IMR-90 (cell line): ENCODE measurements at regions not wholly inside any gene's neighbourhood (a gene's known extent, or its start where the extent isn't known, plus 50 kb on each side); places are given as distances from the start of the nearest gene placed in this dataset.

Experiments
- BHLHE40 ChIP-seq: fragments of 150-350 bp; IDR thresholded peaks from 2 replicates; pipeline ENCODE4 v1.6.1; 2016; ENCODE audit warnings: mild to moderate bottlenecking, low read depth, low read length
- CEBPB ChIP-seq: IDR thresholded peaks from 2 replicates; pipeline ENCODE4 v1.6.1; 2012; ENCODE audit warnings: low read depth, low read length, improper control_type of control experiment
- CHD1 ChIP-seq: IDR thresholded peaks from 2 replicates; pipeline ENCODE4 v1.6.1; 2012; ENCODE audit warnings: low read depth, low read length, improper control_type of control experiment
- CTCF ChIP-seq: conservative IDR thresholded peaks from 2 replicates; pipeline ENCODE4 v1.5.1; 2012; ENCODE audit warnings: mild to moderate bottlenecking, low read depth, low read length, improper control_type of control experiment
- ELK1 ChIP-seq: fragments of 150-350 bp; IDR thresholded peaks from 2 replicates; pipeline ENCODE4 v1.6.1; 2016; ENCODE audit warnings: low read depth, mild to moderate bottlenecking, low read length, moderate library complexity, borderline replicate concordance
- MAZ ChIP-seq: IDR thresholded peaks from 2 replicates; pipeline ENCODE4 v1.6.1; 2012; ENCODE audit warnings: low read depth, mild to moderate bottlenecking, low read length, improper control_type of control experiment, moderate library complexity, borderline replicate concordance
- MXI1 ChIP-seq: IDR thresholded peaks from 2 replicates; pipeline ENCODE4 v1.6.1; 2012; ENCODE audit warnings: low read depth, mild to moderate bottlenecking, low read length, moderate library complexity, borderline replicate concordance
- NFE2L2 ChIP-seq: fragments of 150-350 bp; IDR thresholded peaks from 2 replicates; pipeline ENCODE4 v1.6.1; 2016; ENCODE audit warnings: low read depth, mild to moderate bottlenecking, low read length
- POLR2A ChIP-seq: IDR thresholded peaks from 2 replicates; pipeline ENCODE4 v1.6.1; 2012; ENCODE audit warnings: mild to moderate bottlenecking, low read depth, low read length
- RAD21 ChIP-seq: IDR thresholded peaks from 2 replicates; pipeline ENCODE4 v1.6.1; 2012; ENCODE audit warnings: low read length, improper control_type of control experiment
- RCOR1 ChIP-seq: IDR thresholded peaks from 2 replicates; pipeline ENCODE4 v1.6.1; 2012; ENCODE audit warnings: mild to moderate bottlenecking, low read length, improper control_type of control experiment; ENCODE audit not compliant: insufficient replicate concordance
- RFX5 ChIP-seq: IDR thresholded peaks from 2 replicates; pipeline ENCODE4 v1.8.0; 2012; ENCODE audit warnings: low read depth, mild to moderate bottlenecking, low read length, moderate library complexity
- SMC3 ChIP-seq: fragments of 150-350 bp; IDR thresholded peaks from 2 replicates; pipeline ENCODE4 v1.6.1; 2016; ENCODE audit warnings: low read depth, mild to moderate bottlenecking, antibody characterized with exemption, low read length, moderate library complexity
- USF2 ChIP-seq: fragments of 150-350 bp; IDR thresholded peaks from 2 replicates; pipeline ENCODE4 v1.6.1; 2017; ENCODE audit warnings: mild to moderate bottlenecking, antibody characterized with exemption, low read length, low read depth

- TF ChIP-seq POLR2A (no peak), SMC3 (no peak), CTCF (no peak), RCOR1 (no peak), RAD21 (no peak), USF2 (no peak), CEBPB (no peak), NFE2L2 (no peak), ELK1 (no peak), MXI1 (no peak), RFX5 (no peak), MAZ (no peak), BHLHE40 (no peak), CHD1 (no peak)
Measured at GRCh38 chr1:194813096-194813495, 1626.7 kb upstream of the B3GALT2 start.
